ENCODE measurements at regions not wholly inside any gene's neighbourhood (a gene's known extent, or its start where the extent isn't known, plus 50 kb on each side); places are given as distances from the start of the nearest gene placed in this dataset.

GRCh38 chr2:207308519-207309224 lies 142.9 kb upstream of the KLF7 start:
- H3K4me3 ChIP-seq (ENCODE audit: low read depth, poor library complexity, severe bottlenecking): no peak overlapping the region
- WGBS, 2 donors: 93 to 97% methylated on average over 3 of the region's 3 CpGs
- intact Hi-C loops (cut with DNase I; ENCODE audit: low total_unique reads): no loop called here
- no peak for DNase-seq (ENCODE audit: low spot score in 2 of 2)
- TF ChIP-seq, protein P1, sequence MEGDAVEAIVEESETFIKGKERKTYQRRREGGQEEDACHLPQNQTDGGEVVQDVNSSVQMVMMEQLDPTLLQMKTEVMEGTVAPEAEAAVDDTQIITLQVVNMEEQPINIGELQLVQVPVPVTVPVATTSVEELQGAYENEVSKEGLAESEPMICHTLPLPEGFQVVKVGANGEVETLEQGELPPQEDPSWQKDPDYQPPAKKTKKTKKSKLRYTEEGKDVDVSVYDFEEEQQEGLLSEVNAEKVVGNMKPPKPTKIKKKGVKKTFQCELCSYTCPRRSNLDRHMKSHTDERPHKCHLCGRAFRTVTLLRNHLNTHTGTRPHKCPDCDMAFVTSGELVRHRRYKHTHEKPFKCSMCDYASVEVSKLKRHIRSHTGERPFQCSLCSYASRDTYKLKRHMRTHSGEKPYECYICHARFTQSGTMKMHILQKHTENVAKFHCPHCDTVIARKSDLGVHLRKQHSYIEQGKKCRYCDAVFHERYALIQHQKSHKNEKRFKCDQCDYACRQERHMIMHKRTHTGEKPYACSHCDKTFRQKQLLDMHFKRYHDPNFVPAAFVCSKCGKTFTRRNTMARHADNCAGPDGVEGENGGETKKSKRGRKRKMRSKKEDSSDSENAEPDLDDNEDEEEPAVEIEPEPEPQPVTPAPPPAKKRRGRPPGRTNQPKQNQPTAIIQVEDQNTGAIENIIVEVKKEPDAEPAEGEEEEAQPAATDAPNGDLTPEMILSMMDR (IDR thresholded peaks at IDR 0.05): no peak
- TF ChIP-seq POLR2A (IDR thresholded peaks at IDR 0.05): no peak

DNA sequence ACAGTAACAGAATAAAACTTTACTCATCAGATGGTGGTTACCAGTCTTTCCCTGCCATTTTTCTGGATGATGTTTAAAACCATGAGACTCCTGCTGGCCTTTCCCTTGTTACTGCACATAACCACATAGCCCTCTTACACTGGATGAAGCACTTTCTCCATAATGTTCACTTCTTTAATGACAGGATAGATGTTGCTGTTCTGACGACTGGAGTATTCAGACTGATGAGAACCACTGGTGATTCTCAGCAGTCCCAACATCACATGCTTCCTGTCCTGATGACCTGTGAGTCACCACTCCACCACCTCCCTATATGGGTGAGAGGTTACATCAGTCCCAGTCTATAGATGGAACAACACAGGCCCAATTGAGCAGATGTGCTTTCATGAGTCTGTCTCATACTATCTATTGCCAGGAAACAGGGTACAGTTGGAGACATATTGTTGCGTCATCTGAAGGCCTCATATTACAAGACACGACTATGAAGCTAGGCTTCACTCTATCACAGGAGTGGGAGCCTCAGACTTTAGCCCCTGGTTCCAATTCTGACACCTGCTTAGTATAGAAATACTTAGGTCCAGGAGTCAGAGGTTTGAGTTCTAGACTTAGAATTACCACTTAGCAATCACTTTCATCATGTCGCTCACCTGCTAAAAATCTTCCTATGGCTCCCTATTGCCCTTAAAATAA lies 145.7 kb upstream of the KLF7 start:
- no peak overlapping the region for H3K4me3 ChIP-seq (ENCODE audit: low read depth, poor library complexity, severe bottlenecking)
- intact Hi-C loops (cut with DNase I; ENCODE audit: low total_unique reads): no loop called here
- TF ChIP-seq, protein P1 (IDR thresholded peaks at IDR 0.05): no peak
- TF ChIP-seq POLR2A (IDR thresholded peaks at IDR 0.05): no peak
- 56 to 64% methylated on average over 4 of the region's 4 CpGs for WGBS, 2 donors
- peak; percentile 69 to 87 for DNase-seq (ENCODE audit: low spot score in 2 of 2)

DNA sequence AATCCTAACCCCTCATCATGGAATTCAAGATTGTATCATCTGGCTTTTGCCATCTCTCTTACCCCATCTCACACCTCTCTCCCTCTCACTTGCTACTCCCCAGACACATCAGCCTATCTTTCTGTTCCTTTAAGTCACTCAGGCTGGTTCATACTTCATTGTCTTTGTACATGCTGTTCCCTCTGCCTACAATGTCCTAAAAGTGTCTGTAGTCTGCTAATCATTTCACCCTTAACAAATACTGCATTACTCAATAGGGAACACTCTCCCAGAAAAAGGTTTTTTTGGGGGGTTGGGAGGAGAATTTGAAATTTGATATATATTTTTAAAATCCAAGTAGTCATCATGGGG lies 146.2 kb upstream of the KLF7 start:
- no peak for DNase-seq (ENCODE audit: low spot score in 2 of 2)
- TF ChIP-seq, protein P1 (IDR thresholded peaks at IDR 0.05): no peak
- no peak for TF ChIP-seq POLR2A (IDR thresholded peaks at IDR 0.05)
- no peak overlapping the region for H3K4me3 ChIP-seq (ENCODE audit: low read depth, poor library complexity, severe bottlenecking)
- intact Hi-C loops (cut with DNase I; ENCODE audit: low total_unique reads): no loop called here

- 61 to 62% methylated on average over 2 of the region's 2 CpGs for WGBS, 2 donors
- DNase-seq (ENCODE audit: low spot score in 2 of 2): no peak
- TF ChIP-seq POLR2A (IDR thresholded peaks at IDR 0.05): no peak
- intact Hi-C loops (cut with DNase I; ENCODE audit: low total_unique reads): no loop called here
- H3K4me3 ChIP-seq (ENCODE audit: low read depth, poor library complexity, severe bottlenecking): no peak overlapping the region
These were observed 148.2 kb upstream of the KLF7 start for GRCh38 chr2:207313947-207314346.

DNA sequence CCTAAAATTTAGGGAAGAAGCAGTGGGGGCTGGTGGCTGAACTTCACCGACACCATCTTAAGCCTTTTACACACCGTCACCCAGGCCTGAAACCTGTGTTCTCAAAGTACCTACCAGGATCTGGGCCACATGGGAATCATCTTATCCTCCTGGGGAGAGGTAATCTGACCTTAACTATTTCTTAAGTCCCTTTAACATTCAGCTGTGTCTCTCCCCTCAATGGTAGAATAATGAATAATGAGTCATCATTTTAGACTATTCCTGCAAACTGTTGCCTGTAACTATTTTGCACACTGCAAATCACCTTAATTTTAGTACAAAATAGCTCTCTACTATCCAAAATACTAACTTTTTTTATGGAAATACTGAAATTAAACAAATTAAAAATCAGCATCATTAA lies 149.4 kb upstream of the KLF7 start:
- 83 to 88% methylated on average over 2 of the region's 2 CpGs for WGBS, 2 donors

DNA sequence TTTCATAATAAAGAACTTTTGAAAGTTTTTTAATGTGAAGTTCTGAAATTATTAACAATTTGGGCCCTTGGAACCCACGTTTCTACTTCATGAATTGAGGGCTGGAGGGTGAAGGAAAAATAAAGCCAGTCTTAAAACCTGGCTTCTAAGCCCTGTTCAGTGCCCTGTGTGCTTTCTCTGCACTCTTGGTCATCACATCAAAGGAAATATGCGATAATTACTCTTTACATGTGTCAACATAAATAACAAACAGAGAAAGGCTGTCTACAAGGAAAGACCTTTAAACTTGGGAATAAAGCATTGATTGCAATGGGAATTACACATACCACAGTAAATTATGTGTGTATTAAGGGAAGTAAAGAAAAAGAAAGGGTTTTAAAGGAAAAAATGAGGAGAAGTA lies 150.7 kb upstream of the KLF7 start:
- TF ChIP-seq POLR2A (IDR thresholded peaks at IDR 0.05): no peak
- TF ChIP-seq, protein P1 (IDR thresholded peaks at IDR 0.05): no peak
- H3K4me3 ChIP-seq (ENCODE audit: low read depth, poor library complexity, severe bottlenecking): no peak overlapping the region
- intact Hi-C loops (cut with DNase I; ENCODE audit: low total_unique reads): no loop called here
- no peak for DNase-seq (ENCODE audit: low spot score in 2 of 2)
- WGBS, 2 donors: 81 to 84% methylated on average over 2 of the region's 2 CpGs

More for the DNA sequence above, 149.4 kb upstream of the KLF7 start:
- DNase-seq (ENCODE audit: low spot score in 2 of 2): no peak
- no peak for TF ChIP-seq POLR2A (IDR thresholded peaks at IDR 0.05)
- TF ChIP-seq, protein P1 (IDR thresholded peaks at IDR 0.05): no peak
- intact Hi-C loops (cut with DNase I; ENCODE audit: low total_unique reads): no loop called here
- no peak overlapping the region for H3K4me3 ChIP-seq (ENCODE audit: low read depth, poor library complexity, severe bottlenecking)

Data from lower leg skin (tissue), 4 donors.